HG03575 (cell line): ENCODE measurements at regions not wholly inside any gene's neighbourhood (a gene's known extent, or its start where the extent isn't known, plus 50 kb on each side); places are given as distances from the start of the nearest gene placed in this dataset.
"Not testable (repeated sequence)": the region's sequence is repeated elsewhere in the genome, so short reads cannot be mapped to it uniquely, and the experiment has no call there.

Experiments used
- ATAC-seq: cut with Tn5 transposase; IDR thresholded peaks from one replicate; pipeline ENCODE4 v1.9.1; 2021; ENCODE audit not compliant: unreplicated experiment, insufficient number of reproducible peaks, low FRiP score; ENCODE audit errors: extremely low read depth

DNA sequence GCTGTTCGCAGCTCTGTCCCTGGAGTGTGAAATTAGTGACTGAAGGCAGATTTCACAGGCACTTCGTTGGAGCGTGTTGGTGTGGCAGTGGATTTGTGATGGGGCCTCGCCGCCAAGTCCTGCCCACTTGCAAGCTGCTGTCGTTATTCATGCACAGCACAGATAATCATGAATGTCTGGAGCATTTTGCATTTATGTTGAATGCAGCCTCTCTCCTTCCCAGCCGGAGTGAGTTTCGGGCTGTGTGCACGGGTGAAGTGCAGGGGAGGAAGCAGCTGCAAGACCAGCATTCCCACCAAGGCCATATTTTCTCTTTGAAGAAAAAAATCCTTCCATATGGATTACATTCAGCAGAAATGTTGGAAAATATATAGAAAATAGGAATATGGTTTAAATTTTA lies 136.5 kb upstream of the SULF2 start:
- not testable (repeated sequence) for ATAC-seq

DNA sequence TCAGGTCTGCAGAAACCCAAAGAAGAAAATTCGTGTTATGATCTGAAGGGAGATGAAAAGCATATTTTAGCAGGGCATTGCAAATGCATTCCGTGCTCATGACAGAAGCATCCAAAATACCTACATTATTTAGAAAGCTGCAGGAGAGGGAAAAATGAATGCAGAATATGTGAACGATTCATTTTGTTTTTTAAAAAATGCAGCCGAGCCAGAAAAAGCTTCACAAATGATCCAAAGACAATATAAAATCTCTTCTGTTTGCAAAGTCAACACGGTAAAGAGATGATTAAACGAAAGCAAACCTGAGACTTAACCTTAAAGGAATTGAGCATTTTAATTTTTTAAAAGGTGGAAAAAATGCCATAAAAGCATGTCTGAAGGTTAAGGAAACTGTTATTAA lies 136.1 kb upstream of the SULF2 start:
- ATAC-seq, result no peak

DNA sequence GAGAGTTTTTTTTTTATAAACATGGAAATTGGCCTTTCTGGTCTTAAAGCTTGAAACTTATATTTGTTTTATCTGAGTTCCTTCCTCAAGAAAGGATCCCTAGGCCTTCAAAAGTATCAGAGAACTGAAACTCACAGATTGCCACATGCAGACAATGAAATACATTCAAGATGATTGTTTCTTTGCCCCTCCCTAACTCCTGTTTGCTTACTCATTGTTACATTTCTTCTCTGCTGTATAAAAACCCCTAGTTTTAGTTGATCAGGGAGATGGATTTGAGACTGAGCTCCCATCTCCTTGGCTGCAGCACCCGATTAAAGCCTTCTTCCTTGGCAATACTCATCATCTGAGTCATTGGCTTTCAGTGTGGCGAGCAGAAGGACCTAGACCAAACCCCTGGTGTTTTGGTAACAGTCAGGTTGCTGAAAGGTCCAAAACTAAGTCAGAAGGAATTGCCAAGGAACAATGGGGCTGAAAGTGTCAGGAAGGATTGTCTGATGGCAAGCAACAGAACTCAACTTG lies 132.3 kb upstream of the SULF2 start:
- no peak for ATAC-seq

DNA sequence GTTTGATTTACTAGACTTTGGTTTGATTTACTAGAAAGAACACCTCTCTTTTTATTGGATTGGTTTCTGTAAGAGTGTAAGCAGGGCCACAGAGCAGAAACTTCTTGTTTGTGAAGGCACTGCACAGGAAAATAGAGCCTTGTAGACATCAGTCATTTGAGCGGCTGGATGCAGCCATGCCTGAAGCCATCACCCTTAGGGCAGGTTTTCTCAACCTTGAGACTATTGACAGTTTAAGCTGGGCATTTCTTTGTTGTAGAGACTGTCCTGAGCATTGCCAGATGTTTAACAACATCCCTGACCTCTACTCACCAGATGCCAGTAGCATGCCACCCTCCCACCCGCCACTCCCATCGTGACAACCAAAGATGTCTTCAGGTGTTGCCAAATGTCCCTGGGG lies 130.2 kb upstream of the SULF2 start:
- ATAC-seq, result no peak

DNA sequence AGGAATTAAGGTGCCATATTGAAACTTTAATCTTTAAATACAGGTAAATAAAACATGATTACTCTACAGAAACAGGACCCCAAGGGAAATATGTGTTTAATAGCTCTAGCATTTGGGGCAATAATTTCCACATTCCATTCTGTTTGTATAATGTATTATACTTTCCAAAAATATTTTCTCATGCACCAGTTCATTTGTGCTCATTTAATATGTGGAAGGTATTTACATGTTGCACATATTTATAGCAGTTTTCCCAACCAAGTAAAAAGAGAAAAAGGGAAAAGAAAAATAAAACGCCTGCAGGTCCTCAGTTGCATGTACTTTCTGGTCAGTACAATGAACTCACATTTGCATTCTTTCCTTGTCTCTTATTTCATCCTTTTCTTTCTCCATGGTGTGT lies 129.5 kb upstream of the SULF2 start:
- ATAC-seq, result no peak

DNA sequence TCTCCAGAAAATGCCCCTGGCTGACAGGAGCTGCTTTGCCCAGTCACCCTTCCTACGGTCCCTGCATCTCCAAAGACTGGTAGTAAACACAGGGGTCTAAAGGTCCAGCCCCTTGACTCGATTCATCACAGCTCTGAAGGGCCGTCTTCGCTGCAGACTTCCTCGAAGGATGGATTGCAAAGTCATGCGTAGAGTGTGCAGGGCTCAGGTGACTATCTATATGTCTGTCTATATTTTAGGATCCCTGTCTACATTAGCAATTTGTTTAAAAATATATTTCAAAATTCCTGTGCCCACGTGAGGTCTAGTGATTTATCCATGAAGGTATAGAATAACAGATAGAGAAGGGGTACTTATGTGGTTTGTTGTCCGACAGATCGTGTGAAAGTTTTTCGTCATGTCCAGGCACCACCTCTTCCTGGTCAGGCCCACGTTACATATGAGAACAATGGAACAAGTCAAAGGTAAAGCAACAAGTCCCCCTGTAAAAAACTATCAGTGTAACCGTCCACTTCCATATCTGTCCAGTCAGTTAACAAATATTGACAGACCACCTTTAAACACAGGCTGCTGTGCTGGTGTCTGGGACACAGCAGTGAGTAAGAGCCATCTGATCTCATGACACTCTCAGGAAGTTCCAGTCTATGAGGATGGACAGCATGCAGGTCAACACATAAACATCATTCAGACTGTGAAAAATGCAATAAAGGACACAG lies 127.7 kb upstream of the SULF2 start:
- not testable (repeated sequence) for ATAC-seq

DNA sequence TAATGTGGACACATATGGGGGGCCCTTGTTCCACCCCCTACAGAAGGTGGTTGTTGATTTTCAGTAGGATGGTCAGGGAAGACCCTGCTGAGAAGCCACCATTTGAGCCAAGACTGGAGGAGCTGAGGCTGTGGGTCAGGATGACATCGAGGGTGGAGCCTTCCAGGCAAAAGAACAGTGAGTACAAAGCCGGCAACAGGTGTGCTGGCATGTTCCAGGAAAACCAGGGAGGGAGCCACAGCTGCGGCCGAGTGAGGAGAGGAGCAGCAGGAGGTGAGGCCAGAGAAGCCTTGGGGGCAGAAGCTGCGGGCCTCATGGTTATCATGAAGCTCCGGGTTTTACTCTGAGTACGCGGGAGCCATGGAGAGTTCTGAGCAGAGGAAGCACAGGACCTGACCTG lies 126.9 kb upstream of the SULF2 start:
- ATAC-seq, result not testable (repeated sequence)

DNA sequence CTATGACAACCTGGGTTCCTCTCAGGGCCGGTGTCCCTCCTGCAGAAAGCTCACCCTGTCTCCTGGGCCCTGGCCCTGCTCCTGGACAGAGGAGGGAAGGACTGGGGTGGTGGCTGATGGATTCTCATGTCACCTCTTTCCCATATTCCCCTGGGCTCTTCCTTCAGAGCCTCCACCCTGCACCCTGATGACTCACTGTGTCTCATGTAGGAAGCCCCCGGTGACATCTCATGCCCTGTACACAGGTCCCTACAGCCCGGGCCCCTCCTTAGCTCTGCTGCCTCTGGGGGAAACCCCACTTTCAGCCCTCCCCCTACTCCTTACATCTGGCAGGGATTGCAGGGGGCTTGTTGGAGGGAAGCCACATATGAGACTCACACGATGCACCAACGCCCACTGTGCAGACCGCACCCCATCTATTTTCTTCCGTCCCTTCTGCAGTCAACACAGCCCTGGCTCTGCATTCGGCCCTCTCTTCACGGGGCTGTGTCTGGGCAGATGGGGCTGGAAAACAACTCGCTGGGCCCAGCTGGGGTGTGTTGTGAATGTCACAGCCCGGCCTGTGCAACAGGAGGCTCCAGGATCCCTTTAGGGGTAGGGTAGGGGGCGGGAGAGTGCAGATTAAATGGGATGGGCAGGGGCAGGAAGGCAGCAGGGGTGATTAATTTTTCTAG lies 124.6 kb upstream of the SULF2 start:
- ATAC-seq, result not testable (repeated sequence)

DNA sequence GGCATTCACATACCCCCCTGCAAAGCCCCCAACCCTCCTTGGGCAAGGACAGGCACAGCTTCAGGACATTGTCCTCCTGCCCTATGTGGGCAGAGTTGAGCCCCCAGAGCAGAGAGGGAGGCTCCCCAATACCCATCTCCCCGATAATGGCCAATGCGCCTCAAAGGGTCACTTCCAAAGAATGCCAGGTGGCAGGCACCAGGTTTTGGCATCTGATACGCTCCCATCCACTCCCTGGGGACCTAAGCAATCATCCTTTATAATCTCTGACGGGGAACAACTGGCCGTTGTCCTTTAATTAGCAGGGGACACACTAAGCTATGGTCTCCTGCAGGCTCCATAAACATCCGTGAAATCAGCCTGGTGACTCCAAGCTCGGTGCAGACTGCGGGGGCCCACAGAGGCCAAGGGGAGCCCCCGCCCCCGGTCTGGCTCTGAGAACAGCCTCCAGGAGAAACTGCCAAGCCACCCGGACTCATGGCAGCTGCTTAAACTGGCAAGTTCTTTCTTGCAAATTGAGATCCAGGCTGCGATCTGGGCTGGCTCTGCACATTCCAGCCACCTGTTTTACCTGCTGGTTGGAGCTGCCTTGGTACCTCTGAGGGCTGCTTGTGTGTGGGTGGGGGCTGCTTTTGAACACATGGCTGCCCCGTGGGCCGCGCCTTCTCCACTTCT lies 123.2 kb upstream of the SULF2 start:
- ATAC-seq, result not testable (repeated sequence)

DNA sequence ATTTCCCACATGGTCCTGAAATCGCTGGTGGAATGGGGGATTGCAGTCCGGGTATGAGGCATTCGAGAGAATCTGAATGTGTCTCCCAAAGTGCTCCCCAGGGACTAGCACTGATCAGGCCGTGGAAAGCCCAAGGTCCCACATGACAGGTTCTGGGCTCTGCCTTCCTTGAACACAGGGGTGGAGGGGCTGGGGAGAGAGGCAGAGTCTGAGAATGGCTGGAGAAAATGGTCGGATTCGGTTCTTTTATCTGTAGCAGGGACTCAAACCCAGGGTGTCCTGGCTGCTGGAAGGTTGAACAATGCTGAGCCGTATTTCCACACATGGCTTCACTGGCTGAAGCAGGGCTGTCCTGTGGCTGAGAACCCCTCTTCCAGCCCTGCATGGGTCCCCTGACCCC lies 122.7 kb upstream of the SULF2 start:
- ATAC-seq, result not testable (repeated sequence)

DNA sequence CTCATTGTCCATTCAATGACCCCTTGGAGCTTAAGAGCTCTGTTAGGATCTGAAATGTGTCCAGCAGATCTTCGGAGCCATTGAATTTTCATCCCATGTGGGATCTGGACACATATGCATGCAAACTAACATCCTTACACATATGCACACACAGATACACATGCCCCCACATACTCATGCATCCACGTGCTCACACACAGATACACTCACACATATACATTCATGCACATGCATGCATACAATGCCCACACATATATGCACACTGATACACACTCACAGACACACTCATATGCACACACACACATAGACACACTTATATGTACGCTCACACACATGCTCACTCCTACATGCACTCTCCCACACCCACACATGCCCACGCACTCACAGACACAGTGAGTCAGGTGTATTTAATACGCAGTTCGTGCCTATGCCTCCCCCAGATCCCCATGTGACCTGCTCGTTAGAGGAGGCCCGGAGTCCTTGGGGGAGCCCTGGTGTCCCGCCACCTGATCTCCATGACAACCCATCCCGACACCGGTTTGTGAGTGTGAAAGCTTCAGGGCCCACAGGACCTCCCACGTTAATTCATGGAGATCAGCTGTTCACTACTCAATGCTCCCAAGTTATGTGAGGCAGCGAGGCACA lies 121.9 kb upstream of the SULF2 start:
- no peak for ATAC-seq

DNA sequence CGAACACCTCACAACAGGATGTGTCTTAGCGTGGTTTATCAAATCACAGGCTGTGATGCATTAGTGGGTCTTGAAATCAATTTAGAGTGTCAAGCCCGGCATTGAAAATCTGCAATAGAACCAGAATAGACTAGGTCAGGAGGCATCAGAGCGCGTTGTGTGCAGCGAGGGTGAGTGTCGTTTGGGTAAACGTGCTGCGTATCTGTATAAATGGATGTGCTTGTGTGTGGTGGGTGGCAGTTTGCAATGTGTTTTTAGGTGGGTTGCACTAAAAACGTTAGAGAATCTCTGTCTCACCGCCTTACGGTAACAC lies 121.0 kb upstream of the SULF2 start:
- ATAC-seq, result no peak

DNA sequence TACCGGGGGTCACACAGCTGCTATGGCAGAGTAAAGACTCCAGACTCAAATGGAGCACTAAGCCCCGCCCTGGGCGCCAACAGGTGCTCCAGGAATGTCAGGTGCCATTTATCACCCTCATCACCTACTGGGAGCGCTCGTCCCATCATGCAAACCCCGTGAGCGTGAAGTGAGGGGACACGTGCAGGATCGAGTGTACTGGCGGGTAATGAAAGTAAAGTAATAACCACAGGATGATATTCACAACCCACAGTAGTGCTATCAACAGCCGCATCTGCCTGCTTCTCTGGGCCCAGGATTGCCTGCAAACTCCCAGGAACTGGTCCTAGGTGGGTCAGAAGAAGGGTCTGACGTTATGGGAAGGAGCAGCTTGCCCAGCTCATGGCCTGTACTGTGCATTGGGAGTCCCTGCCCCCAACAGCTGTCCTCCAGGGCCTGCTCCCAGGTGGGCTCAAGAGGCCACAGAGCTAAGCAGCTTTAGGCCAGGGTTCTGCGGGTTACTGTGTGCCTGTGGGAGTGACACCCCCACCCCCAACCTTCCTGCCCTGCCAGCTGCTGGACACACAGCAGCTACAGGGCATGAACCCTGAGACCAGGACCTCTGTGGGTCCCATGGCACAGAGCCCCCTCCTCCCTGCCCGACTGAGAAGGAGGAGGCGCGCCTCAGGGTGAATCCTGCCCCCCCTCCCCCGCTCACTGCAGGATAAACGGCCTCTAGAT lies 120.5 kb upstream of the SULF2 start:
- no peak for ATAC-seq

DNA sequence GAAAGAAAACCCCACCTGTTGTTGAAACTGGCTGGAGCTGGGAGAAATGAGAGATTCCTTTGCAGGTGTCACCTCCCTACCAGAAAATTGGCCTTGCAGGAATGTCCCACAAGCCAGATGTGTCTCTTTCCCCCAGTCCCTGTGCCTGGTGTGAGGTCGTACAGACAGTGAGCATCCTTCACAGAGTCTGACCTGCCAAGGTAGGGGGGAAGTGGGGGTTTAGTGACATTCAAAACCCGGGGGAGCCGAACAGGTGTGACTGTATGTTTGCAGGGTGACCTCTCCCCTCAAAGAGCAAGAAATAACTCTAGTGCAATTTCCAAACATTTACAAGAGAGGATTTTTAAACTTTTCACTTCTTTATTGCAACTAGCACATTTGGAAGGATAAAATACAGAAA lies 117.7 kb upstream of the SULF2 start:
- ATAC-seq, result not testable (repeated sequence)

DNA sequence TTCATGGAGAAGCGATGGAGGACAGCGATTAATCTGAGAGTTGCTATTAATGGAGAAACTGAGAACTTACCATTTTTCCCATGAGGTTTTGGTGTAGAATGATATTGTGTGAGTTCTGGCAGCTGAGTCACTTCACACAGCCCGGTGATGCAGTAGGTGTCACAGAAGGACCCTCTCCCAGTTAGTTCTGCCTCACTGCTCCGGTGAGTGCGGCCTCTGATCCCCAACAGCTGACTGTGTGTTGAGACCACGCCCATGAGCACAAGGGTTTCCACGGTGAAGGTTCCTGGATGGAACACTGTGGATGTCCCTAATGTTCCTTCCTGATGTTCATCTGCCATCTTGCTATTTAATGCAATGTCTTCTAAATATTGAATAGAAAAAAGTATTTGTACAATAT lies 114.0 kb upstream of the SULF2 start:
- not testable (repeated sequence) for ATAC-seq

DNA sequence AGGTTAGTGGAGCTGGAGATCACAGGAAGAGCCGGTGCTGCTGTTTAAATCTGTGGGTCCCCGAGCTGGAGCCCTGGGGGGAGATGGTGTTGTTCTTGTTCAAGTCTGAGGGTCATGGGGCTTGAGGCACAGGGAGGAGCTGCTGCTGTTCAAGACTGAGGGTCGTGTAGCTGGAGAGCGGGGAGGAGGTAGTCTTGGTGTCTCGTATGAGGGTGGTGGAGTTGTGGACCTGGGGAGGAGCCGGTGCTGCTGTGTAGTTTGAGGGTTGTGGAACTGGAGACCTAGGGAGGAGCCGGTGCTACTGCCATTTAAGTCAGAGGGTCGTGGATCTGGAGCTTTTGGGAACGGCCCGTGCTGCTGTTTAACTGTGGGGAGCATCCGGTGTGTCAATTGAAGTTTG lies 112.2 kb upstream of the SULF2 start:
- no peak for ATAC-seq

DNA sequence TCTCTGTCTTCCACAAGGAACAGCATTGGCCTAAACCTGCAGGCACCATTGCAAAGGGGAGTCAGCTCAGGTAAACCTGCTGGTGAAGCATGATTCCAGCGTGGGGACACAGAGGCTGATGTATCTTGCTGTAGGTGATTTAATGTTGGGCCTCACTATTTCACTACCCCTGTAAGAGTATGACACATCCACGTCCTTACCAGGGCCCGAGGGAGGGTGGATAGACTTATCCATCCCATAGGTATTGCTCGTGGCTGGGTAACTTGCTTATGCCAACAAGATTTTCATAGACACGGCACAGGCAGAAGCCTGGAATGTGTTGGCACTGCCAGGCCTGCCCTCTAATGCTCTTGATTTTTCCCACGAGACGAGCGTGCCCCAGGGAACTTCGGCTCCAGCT lies 107.4 kb upstream of the SULF2 start:
- not testable (repeated sequence) for ATAC-seq

DNA sequence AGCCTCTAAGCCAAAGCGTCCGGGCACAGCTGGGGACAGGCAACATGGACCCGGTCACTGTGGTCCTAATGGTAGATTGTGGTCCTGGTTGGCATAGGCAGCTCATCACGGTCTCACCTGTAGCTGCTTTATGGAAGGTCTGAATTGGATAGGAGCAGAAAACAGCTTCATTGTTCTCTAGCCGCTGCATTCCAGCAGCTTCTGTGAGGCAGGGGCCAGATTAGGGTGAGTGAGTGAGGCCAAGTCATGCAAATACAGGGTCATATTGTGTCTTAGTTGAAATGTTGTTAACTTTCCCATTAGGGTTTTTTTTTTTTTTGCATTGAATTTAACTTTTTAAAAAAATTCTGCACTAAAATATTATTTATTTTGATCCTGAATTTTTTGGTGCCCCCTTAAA lies 105.4 kb upstream of the SULF2 start:
- ATAC-seq, result not testable (repeated sequence)

DNA sequence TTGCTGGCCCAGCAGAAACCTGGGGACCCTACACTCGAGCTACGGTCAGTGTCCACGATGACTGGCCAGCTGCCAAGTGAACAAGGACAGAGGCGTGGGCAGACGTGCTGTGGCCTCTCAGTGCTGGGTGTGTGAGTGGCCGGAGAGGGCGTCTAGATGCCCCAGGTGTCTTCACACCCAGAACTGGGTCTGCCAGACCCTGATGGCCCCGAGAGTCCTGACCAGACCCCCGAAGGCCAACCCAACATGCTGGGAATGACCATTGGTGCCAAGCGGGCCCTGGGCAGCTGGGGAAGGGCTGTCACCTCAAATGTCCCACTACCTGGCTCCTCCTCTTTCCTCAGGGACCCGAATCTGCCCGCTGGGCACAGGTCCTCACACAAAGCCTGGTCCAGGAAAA lies 104.5 kb upstream of the SULF2 start:
- not testable (repeated sequence) for ATAC-seq
